ENCODE measurements at regions not wholly inside any gene's neighbourhood (a gene's known extent, or its start where the extent isn't known, plus 50 kb on each side); places are given as distances from the start of the nearest gene placed in this dataset.

GRCh38 chr16:50900391-50900942, 158.6 kb downstream of the CYLD start:
- ATAC-seq (ENCODE audit: low read depth) = no peak
- H2AFZ ChIP-seq (replicated peaks; ENCODE audit: low read length, poor library complexity) = no peak overlapping the region
- H3K27me3 ChIP-seq (ENCODE audit: control insufficient read depth, insufficient read depth, low read length) = no peaks in the 10 kb centered on the region
- H3K9me1 ChIP-seq (ENCODE audit: insufficient read depth, low read length) = no peaks in the 10 kb centered on the region
- 18% methylated on average over 2 of the region's 5 CpGs; no CpG with 5 or more reads in 1 of the 2 experiments for WGBS, 2 experiments (ENCODE audit: extremely low coverage in 2 of 2, insufficient read length in 1 of 2)
- H2BK120ac ChIP-seq (ENCODE audit: low read depth, low read length) = no peak overlapping the region
- ChIA-PET POLR2A (ENCODE audit: unreplicated experiment) (no interaction called here), CTCF (no interaction called here)
- no peak overlapping the region for H3K23ac ChIP-seq (ENCODE audit: low read depth, low read length)
- BruUV-seq (replicated peaks) = no TSS peak
- H3K4me3 ChIP-seq (ENCODE audit: insufficient read depth, low read depth, low read length) = no peak overlapping the region
- no peak overlapping the region for H3K14ac ChIP-seq (replicated peaks; ENCODE audit: low read depth, low read length)
- DNase-seq = no peak
- no peak for TF ChIP-seq SMC3 (IDR thresholded peaks at IDR 0.05; ENCODE audit: low read depth, low read length)
- TF ChIP-seq CHD1 (IDR thresholded peaks at IDR 0.05; ENCODE audit: low read depth, low read length) = no peak
- no peak for TF ChIP-seq FOS (IDR thresholded peaks at IDR 0.05; ENCODE audit: low read depth, low read length)
- TF ChIP-seq USF2 (IDR thresholded peaks at IDR 0.05; ENCODE audit: low read depth, low read length) = no peak
- TF ChIP-seq BHLHE40 (IDR thresholded peaks at IDR 0.05; ENCODE audit: low read depth, low read length) = no peak
- no peak overlapping the region for H2BK20ac ChIP-seq (ENCODE audit: low read depth, low read length)
- H3K4ac ChIP-seq (ENCODE audit: low read depth, low read length) = no peak overlapping the region
- H3K18ac ChIP-seq (ENCODE audit: low read depth, low read length) = no peak overlapping the region
- H4K8ac ChIP-seq (ENCODE audit: low read depth in 2 of 2, low read length in 2 of 2) = no peak overlapping the region
- no peak overlapping the region for H2AK9ac ChIP-seq (replicated peaks; ENCODE audit: low read depth, low read length, poor library complexity)
- no peaks in the 10 kb centered on the region for H3K4me1 ChIP-seq (ENCODE audit: control insufficient read depth, insufficient read depth, low read length)
- H3K9ac ChIP-seq (ENCODE audit: low read depth, low read length) = no peak overlapping the region
- intact Hi-C loops (cut with micrococcal nuclease) = no loop called here
- no peaks in the 10 kb centered on the region for H3K79me1 ChIP-seq (ENCODE audit: low read depth in 1 of 2, low read length in 2 of 2)
- H3K56ac ChIP-seq (ENCODE audit: extremely low read depth, insufficient read depth, low read length) = no peak overlapping the region
- dilution Hi-C loops (cut with HindIII; ENCODE audit: low sequenced_read_pairs, unreplicated experiment) = no loop called here
- no peaks in the 10 kb centered on the region for H3K36me3 ChIP-seq (ENCODE audit: control insufficient read depth, insufficient read depth, low read length)
- no peak overlapping the region for H2AK5ac ChIP-seq (ENCODE audit: low read depth, low read length)
- H3K4me2 ChIP-seq (ENCODE audit: low read depth, low read length) = no peak overlapping the region
- H3K27ac ChIP-seq (ENCODE audit: insufficient read depth, low read length) = no peak overlapping the region
- no peaks in the 10 kb centered on the region for H3K9me3 ChIP-seq (ENCODE audit: control insufficient read depth, insufficient read depth, low read length)
- no peak overlapping the region for H4K91ac ChIP-seq (ENCODE audit: insufficient read depth, low read depth, low read length)
- H4K20me1 ChIP-seq (ENCODE audit: insufficient read depth, low read length) = no peaks in the 10 kb centered on the region
- H2BK15ac ChIP-seq (ENCODE audit: low read depth, low read length) = no peak overlapping the region
- in situ Hi-C loops (cut with MboI; ENCODE audit: low sequenced_read_pairs) = no loop called here
- no peak overlapping the region for H2BK5ac ChIP-seq (ENCODE audit: low read depth, low read length, poor library complexity, severe bottlenecking)
- no peak overlapping the region for H4K5ac ChIP-seq (ENCODE audit: low read depth, low read length)

Data from IMR-90 (cell line).